HuH-7 (cell line): ENCODE measurements at regions not wholly inside any gene's neighbourhood (a gene's known extent, or its start where the extent isn't known, plus 50 kb on each side); places are given as distances from the start of the nearest gene placed in this dataset.

Experiments
- DNase-seq: peaks from one replicate; pipeline ENCODE4 v3.0.0; 2011; ENCODE audit warnings: low spot score

- DNase-seq: no peak
Measured at GRCh38 chr5:74316064-74316603, 324.4 kb downstream of the ENC1 start.

GRCh38 chr5:74314906-74315305 lies 325.6 kb downstream of the ENC1 start:
- no peak for DNase-seq

- DNase-seq: no peak
Measured at GRCh38 chr5:74313896-74314295, 326.6 kb downstream of the ENC1 start.

GRCh38 chr5:74312746-74313145 lies 327.8 kb downstream of the ENC1 start:
- no peak for DNase-seq

GRCh38 chr5:74311961-74312360 lies 328.6 kb downstream of the ENC1 start:
- DNase-seq: no peak

- no peak for DNase-seq
Measured at GRCh38 chr5:74310997-74311930, 329.3 kb downstream of the ENC1 start.

DNA sequence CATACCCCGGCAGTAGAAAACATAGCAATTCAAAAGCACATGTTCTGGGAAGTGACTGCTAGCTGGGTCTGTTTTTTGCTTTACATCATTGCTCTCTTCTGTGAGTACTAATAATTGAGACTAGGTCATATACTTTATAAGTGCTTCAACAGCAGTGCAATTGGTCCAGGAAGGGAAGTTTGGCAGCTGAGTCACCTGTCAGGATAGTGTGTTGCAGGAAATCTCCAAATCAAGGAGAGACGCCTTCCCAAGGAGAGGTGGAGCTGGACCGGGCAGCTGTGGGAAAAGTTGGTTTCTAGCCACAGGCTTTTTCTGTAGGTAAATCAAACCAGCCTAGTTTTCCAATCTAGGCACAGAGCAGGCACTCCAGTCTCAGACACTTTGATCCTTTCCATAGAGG lies 330.1 kb downstream of the ENC1 start:
- DNase-seq: no peak

DNA sequence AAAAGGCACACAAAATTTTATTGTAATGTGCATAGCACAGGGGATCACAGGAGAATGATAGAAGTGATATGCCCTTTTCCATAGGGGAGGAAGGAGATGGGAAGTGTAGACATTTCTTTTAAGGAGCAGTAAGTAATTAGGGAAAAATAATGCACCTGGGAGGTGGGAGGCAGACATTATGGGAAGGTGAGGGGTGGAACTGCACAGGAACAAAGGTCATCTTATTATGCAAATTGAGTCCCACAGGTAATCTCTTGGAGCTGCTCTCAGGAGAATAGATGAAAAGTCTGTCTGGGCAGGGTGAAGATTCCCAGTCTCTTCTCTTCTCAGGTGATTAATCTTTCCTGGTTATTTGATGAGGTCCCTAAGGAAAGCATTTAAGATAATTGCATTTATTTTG lies 331.5 kb downstream of the ENC1 start:
- no peak for DNase-seq

GRCh38 chr5:74306845-74307244 lies 333.7 kb downstream of the ENC1 start:
- no peak for DNase-seq

DNA sequence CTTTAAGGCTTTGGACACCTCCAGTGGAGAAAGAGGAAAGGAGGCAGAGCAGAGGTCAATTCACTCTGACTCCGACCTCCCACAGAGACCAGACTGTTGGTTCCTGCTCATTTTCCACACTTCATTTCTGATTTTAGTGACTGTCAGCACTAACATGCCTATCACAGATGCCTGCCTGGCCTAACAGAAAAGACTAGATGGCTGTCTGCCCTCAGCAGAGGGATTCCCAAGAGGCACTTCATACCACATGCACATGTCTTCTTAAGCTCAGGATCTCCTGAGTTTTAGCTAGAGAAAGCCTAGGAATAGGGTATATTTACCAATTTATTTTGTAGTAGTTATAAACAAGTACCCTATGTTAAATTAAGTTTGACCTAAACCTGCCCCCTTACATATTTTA lies 336.0 kb downstream of the ENC1 start:
- DNase-seq: no peak

DNA sequence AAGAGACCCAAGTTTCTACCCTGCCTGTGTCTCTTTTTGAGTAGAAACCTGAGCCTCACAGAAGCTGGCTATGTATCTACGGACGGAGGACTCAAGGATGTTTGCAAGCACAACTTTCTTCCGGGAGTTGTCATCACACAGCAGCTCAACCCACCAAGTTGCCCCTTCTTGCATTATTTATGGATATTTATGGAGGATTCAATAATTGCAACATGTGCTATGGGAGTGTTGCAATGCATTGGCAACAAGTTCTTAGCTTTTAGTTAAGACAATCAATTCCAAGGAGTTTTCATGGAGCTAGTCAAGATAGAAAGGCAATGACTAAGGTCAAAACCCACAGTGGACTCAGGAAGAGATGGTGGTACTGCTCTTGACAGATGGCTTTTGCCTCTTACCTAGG lies 336.9 kb downstream of the ENC1 start:
- DNase-seq: no peak

DNA sequence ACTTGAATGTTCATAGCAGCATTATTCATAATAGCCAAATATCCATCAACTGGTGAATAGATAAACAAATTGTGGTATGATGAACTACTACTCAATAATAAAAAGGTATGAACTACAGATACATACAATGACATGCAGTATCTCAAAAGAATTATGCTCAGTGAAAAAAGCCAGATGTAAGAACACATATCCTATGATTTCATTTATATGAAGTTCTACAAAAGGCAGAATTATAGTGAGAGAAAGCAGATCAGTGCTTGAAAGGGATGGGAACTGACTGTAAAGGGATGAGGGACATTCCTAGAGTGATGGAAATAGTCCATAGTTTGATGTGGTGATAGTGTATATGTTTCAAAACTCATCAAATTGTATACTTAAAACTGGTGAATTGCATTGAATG lies 339.0 kb downstream of the ENC1 start:
- no peak for DNase-seq

DNA sequence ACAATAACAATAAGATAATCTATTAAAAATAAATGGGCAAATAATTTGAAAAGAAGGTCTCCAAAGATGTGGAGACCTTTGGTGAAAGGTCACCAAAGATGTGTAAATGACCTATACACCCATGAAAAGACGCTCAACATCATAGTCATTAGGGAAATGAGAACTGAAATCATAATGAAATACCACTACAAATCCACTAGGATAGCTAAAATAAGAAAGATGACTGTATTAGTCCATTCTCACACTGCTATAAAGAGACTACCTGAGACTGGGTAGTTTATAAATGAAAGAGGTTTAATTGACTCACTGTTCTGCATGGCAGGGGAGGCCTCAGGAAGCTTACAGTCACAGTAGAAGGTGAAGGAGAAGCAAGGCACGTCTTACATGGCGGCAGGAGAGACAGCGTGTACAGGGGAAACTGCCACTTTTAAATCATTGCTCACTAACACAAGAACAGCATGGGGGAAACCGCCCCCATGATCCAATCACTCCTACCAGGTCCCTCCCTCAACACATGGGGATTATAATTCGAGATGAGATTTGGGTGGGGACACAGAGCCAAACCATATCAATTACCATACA lies 339.6 kb downstream of the ENC1 start:
- no peak for DNase-seq

DNA sequence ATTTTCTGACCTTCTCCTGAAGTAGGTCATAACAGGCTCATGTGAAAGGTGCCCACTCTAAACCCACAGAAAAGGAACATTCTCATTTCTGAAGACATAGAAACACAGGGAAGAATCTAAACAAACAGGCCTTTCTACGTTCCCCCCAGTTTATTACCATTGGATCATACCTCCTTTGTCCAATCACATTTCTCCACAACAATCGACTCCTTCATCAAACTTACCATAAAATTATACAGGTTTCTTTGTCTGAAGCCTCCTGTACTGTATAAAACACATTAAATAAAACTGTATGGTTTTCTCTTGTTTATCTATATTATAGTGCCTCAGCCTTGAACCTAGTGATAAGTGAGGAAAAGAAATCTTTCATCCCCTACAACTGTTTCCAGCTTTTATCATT lies 340.7 kb downstream of the ENC1 start:
- DNase-seq: no peak

- no peak for DNase-seq
Measured at GRCh38 chr5:74296685-74297408, 343.7 kb downstream of the ENC1 start.

- DNase-seq: no peak
Measured at GRCh38 chr5:74295676-74296075, 344.9 kb downstream of the ENC1 start.

DNA sequence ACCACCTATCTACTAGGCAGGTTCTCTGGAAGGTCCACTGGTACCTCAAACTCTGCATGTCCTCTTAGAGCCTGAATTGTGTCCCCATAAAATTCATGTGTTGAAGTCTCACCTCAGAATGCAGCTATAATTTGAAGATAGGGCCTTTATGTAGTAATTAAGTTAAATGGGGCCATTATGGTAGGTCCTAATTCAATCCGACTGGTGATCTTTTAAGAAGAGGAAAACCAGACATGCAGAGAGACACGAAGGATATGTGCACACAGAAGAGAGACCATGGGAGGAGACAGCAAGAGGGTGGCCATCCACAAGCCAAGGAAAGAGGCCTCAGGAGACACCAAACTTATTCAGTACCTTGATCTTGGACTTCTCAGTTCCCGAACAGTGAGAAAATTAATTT lies 345.4 kb downstream of the ENC1 start:
- DNase-seq: no peak

DNA sequence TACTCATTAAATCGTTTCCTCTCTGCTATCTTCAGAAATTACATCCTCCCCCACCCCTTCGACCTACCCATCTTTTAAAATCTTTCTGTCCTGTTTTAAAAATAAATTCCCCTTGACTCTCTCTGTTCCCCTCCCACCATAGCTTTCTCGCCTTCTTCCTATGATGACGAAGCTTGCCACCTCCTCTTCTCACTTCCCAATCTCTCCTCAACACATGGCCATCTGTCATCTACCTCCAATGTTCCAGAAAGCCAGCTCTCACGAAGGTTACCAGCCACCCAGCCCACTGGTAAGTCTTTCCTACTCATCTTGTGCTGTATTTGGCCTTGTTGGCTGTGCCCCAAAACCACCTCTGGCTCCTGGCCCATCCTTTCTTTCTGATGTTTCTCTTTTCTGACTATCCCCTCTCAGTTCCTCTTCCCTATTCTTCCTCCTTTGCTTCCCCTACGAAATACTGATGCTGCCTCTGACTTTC lies 346.3 kb downstream of the ENC1 start:
- DNase-seq: no peak

DNA sequence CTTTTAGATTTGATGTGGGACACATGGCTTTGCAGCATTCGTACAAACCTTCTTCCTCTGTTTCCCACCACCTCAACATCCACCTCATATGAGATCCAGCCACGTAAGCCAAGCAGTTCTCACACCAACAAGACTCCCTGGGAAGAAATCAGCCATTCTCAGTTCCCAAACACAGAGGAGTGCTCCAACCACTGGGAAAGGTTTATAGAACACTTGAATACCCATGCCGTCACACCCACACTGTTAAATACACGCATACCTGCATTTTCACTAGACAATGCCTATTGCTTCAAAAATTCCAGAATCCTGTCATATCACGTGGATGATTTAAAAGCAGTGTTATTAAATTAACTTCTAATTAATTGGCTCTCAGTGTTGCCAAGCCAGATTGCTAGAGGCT lies 347.3 kb downstream of the ENC1 start:
- DNase-seq: no peak

DNA sequence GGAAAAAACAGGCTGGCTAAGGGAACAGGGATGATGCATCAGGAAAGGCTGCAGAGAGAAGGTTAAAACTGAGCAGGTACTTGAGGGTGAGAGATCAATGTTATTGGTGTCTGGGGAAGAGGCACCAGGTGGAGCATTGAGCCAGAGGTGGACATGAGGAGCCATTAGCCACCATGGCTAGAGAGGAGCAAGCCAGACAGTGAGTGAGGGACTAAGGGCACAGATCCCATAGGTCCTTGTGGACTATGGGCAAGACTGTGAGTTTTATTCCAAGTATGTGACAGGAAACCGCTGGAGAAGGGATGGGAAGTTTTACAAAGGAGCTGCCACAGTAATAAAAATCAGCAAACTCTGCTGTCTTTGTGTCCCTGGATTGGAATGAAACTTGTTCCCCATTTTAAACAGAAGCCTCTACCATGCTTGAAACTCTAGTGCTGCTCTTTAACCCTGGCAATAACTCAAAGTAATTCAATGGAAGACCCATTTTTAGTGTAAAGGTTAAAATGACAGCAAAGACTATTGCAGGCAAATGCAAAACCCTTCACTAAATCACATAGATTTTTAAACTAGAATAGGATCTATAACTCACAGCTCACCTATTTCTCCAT lies 349.8 kb downstream of the ENC1 start:
- DNase-seq: peak; percentile 5

GRCh38 chr5:74289691-74290090 lies 350.8 kb downstream of the ENC1 start:
- DNase-seq: no peak

DNA sequence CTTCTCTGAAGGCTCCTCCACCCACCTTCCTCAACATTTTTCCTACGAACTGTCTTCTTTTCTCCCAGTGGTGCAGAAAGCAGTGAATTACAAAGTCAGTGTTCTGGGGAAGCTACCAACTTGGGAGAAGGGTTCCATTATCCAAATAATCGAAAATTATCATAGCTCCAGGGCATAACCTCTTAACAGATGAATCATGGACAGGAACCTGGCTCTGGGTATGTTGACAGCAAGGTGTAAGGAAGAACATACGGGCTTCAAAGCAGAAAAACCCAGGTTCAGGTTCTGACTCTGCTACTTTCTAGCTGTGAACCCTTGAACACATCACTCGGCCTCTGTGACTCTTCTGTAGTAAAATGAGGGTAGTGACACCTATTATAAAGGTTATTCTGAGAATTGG lies 351.3 kb downstream of the ENC1 start:
- DNase-seq: no peak
